Glutamatergic neuron (in vitro differentiated cells): ENCODE measurements at regions not wholly inside any gene's neighbourhood (a gene's known extent, or its start where the extent isn't known, plus 50 kb on each side); places are given as distances from the start of the nearest gene placed in this dataset.
"Not testable (repeated sequence)": the region's sequence is repeated elsewhere in the genome, so short reads cannot be mapped to it uniquely, and the experiment has no call there.

Experiments used
- DNase-seq: peaks from one replicate; pipeline ENCODE4 v3.0.0; 2022
- H3K27ac Mint-ChIP-seq: one replicate; pipeline ENCODE4 v1.8.0; 2020; ENCODE audit warnings: mild to moderate bottlenecking, mixed read lengths, inconsistent platforms; ENCODE audit not compliant: unreplicated experiment
- H3K27me3 Mint-ChIP-seq: one replicate; pipeline ENCODE4 v1.8.0; 2020; ENCODE audit warnings: mild to moderate bottlenecking, moderate library complexity, mixed read lengths, inconsistent platforms; ENCODE audit not compliant: unreplicated experiment
- H3K36me3 Mint-ChIP-seq: one replicate; pipeline ENCODE4 v1.8.0; 2020; ENCODE audit warnings: mild to moderate bottlenecking, mixed read lengths, inconsistent platforms; ENCODE audit not compliant: unreplicated experiment
- H3K4me1 Mint-ChIP-seq: one replicate; pipeline ENCODE4 v1.8.0; 2020; ENCODE audit warnings: mild to moderate bottlenecking, low read depth, mixed read lengths, inconsistent platforms; ENCODE audit not compliant: unreplicated experiment
- H3K4me3 Mint-ChIP-seq: one replicate; pipeline ENCODE4 v1.8.0; 2020; ENCODE audit warnings: mild to moderate bottlenecking, mixed read lengths, inconsistent platforms; ENCODE audit not compliant: unreplicated experiment
- H3K9me3 Mint-ChIP-seq: one replicate; pipeline ENCODE4 v1.8.0; 2020; ENCODE audit warnings: mild to moderate bottlenecking, moderate library complexity, mixed read lengths, inconsistent platforms; ENCODE audit not compliant: unreplicated experiment
- TF ChIP-seq, protein P1 (sequence below): fragments of 200-600 bp; sonication (generic); IDR thresholded peaks from one replicate; pipeline ENCODE4 v1.5.0; 2021; ENCODE audit not compliant: partially characterized antibody, unreplicated experiment

- Mint-ChIP-seq H3K4me3 (no peak overlapping the region), H3K27ac (no peak overlapping the region), H3K4me1 (peaks cover 7% of the 10 kb centered on the region), H3K9me3 (no peaks in the 10 kb centered on the region), H3K36me3 (no peaks in the 10 kb centered on the region), H3K27me3 (no peaks in the 10 kb centered on the region)
- DNase-seq, result no peak
- TF ChIP-seq, protein P1, sequence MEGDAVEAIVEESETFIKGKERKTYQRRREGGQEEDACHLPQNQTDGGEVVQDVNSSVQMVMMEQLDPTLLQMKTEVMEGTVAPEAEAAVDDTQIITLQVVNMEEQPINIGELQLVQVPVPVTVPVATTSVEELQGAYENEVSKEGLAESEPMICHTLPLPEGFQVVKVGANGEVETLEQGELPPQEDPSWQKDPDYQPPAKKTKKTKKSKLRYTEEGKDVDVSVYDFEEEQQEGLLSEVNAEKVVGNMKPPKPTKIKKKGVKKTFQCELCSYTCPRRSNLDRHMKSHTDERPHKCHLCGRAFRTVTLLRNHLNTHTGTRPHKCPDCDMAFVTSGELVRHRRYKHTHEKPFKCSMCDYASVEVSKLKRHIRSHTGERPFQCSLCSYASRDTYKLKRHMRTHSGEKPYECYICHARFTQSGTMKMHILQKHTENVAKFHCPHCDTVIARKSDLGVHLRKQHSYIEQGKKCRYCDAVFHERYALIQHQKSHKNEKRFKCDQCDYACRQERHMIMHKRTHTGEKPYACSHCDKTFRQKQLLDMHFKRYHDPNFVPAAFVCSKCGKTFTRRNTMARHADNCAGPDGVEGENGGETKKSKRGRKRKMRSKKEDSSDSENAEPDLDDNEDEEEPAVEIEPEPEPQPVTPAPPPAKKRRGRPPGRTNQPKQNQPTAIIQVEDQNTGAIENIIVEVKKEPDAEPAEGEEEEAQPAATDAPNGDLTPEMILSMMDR, result no peak
Measured at GRCh38 chr11:97909614-97910399, 1110.9 kb upstream of the CNTN5 start.

GRCh38 chr11:97912629-97913028, 1108.1 kb upstream of the CNTN5 start:
- H3K4me3 Mint-ChIP-seq, result no peak overlapping the region
- TF ChIP-seq, protein P1, result no peak
- H3K4me1 Mint-ChIP-seq, result no peaks in the 10 kb centered on the region
- no peak for DNase-seq
- no peaks in the 10 kb centered on the region for H3K27me3 Mint-ChIP-seq
- H3K9me3 Mint-ChIP-seq, result no peaks in the 10 kb centered on the region
- H3K27ac Mint-ChIP-seq, result no peak overlapping the region
- no peaks in the 10 kb centered on the region for H3K36me3 Mint-ChIP-seq

DNA sequence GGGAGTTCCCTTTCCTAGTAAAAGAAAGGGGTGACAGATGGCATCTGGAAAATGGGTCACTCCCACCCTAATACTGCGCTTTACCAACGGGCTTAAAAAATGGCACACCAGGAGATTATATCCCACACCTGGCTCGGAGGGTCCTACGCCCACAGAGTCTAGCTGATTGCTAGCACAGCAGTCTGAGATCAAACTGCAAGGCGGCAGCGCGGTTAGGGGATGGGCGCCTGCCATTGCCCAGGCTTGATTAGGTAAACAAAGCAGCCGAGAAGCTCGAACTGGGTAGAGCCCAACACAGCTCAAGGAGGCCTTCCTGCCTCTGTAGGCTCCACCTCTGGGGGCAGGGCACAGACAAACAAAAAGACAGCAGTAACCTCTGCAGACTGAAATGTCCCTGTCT, 1097.8 kb upstream of the CNTN5 start:
- not testable (repeated sequence) for H3K4me1 Mint-ChIP-seq, H3K4me3 Mint-ChIP-seq

DNA sequence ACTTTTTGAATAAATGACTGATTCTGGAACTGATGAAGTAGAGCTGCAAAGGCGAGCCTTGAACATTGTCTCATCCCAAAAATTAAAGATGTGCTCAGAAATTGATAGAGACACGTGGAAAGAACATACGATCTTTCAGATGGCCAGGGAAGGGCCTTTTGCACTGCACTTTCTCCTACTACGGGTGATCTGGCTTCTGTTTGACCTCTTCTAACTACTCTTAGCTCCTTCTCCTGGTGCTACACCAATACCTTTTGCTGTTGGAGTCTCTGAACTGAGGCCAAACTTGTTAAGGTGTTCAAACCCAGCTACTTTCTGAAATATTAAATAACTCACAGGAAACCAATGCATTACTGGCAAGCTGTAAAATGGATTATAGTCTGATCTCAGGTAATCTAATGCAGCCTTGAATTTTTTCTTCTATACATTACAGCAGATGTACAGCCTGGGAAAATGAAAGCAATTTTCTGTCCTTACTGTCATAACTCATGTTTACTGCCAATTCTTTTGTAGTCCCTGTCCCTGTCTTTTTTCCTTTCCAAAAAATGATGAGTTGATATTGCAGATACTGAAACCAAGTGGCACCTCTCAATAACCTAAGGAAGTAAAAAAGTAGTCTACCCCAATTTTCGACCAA, 1086.1 kb upstream of the CNTN5 start:
- no peak overlapping the region for H3K27ac Mint-ChIP-seq
- H3K9me3 Mint-ChIP-seq, result no peaks in the 10 kb centered on the region
- no peak for DNase-seq
- H3K4me3 Mint-ChIP-seq, result no peak overlapping the region
- H3K4me1 Mint-ChIP-seq, result no peaks in the 10 kb centered on the region
- no peaks in the 10 kb centered on the region for H3K36me3 Mint-ChIP-seq
- no peaks in the 10 kb centered on the region for H3K27me3 Mint-ChIP-seq
- TF ChIP-seq, protein P1, result no peak

More for the DNA sequence above, 1097.8 kb upstream of the CNTN5 start:
- not testable (repeated sequence) for DNase-seq, H3K27me3 Mint-ChIP-seq, H3K9me3 Mint-ChIP-seq, H3K36me3 Mint-ChIP-seq, H3K27ac Mint-ChIP-seq

GRCh38 chr11:97937501-97937900, 1083.2 kb upstream of the CNTN5 start:
- Mint-ChIP-seq H3K36me3 (no peaks in the 10 kb centered on the region), H3K4me3 (no peak overlapping the region), H3K9me3 (no peaks in the 10 kb centered on the region), H3K4me1 (no peaks in the 10 kb centered on the region), H3K27me3 (no peaks in the 10 kb centered on the region), H3K27ac (no peak overlapping the region)
- TF ChIP-seq, protein P1, result no peak
- DNase-seq, result no peak
